ENCODE measurements at regions not wholly inside any gene's neighbourhood (a gene's known extent, or its start where the extent isn't known, plus 50 kb on each side); places are given as distances from the start of the nearest gene placed in this dataset.

DNA sequence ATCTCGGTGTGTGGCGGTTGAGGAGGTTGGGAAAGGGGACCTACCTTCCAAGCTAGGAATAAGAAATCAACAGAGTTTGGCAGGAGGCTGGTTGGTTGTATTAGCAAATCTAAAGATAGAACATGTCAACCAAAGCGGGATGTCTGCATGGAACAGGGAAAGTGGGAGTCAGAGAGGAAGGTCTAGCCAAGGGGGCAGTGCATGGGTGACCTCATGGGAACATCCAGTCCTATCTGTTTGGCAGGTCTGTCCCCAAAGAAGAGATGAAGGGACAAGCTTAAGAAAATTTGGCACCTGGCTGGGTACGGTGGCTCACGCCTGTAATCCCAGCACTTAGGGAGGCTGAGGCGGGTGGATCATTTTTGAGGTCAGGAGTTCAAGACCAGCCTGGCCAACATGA lies 118.7 kb upstream of the TSC22D1 start:
- Histone ChIP-seq H3K4me2 (ENCODE audit: insufficient read depth, low read length) (no peak overlapping the region), H3K27me3 (ENCODE audit: control insufficient read depth in 2 of 2, insufficient read depth in 2 of 2, low read length in 2 of 2) (peaks cover 0 to 5% of the 10 kb centered on the region in 2 experiments; a peak in 1 of 5 replicates), H3K9me3 (replicated peaks; ENCODE audit: control insufficient read depth, insufficient read depth, low read depth, low read length) (no peaks in the 10 kb centered on the region), H2AFZ (ENCODE audit: low read depth, low read length) (no peak overlapping the region), H3K36me3 (ENCODE audit: control insufficient read depth, insufficient read depth, low read length) (no peaks in the 10 kb centered on the region), H3K79me2 (ENCODE audit: control insufficient read depth, insufficient read depth, low read length) (no peaks in the 10 kb centered on the region), H3K27ac (ENCODE audit: extremely low read depth, low read depth, low read length) (no peak overlapping the region), H3K9me1 (ENCODE audit: control insufficient read depth, insufficient read depth, low read length) (no peaks in the 10 kb centered on the region), H3K4me3 (no peak overlapping the region), H4K20me1 (replicated peaks; ENCODE audit: control insufficient read depth, insufficient read depth, low read length) (no peaks in the 10 kb centered on the region), H3K4me1 (replicated peaks in 1 of 2; ENCODE audit: control insufficient read depth in 2 of 2, insufficient read depth in 2 of 2, low read length in 2 of 2) (no peaks in the 10 kb centered on the region), H3K9ac (ENCODE audit: insufficient read depth in 1 of 2, low read depth in 2 of 2, low read length in 2 of 2) (no peak overlapping the region)
- no TSS peak for BruUV-seq (replicated peaks)
- DNase-seq (ENCODE audit: extremely low read depth in 1 of 4, low spot score in 3 of 4) (no peak), FAIRE-seq (no peak), ATAC-seq (no peak)
- intact Hi-C loops (cut with micrococcal nuclease) (no loop called here), in situ Hi-C loops (cut with MboI) (no loop called here)
- TF ChIP-seq ELF4 (CRISPR knock-in tag; IDR thresholded peaks at IDR 0.05): no peak
- no peak for TF ChIP-seq ZNF174 (CRISPR knock-in tag; IDR thresholded peaks at IDR 0.05)
- no peak for TF ChIP-seq TFAM (CRISPR knock-in tag; conservative IDR thresholded peaks at IDR 0.05)
- TF ChIP-seq, protein P1, sequence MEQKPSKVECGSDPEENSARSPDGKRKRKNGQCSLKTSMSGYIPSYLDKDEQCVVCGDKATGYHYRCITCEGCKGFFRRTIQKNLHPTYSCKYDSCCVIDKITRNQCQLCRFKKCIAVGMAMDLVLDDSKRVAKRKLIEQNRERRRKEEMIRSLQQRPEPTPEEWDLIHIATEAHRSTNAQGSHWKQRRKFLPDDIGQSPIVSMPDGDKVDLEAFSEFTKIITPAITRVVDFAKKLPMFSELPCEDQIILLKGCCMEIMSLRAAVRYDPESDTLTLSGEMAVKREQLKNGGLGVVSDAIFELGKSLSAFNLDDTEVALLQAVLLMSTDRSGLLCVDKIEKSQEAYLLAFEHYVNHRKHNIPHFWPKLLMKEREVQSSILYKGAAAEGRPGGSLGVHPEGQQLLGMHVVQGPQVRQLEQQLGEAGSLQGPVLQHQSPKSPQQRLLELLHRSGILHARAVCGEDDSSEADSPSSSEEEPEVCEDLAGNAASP (IDR thresholded peaks at IDR 0.05): no peak
- TF ChIP-seq SP2 (IDR thresholded peaks at IDR 0.05; ENCODE audit: extremely low read depth, low read depth, low read length, poor library complexity, severe bottlenecking): no peak
- TF ChIP-seq ZNF184 (CRISPR knock-in tag; IDR thresholded peaks at IDR 0.05): no peak
- no peak for TF ChIP-seq ZNF507 (tag; conservative IDR thresholded peaks at IDR 0.05)
- no peak for TF ChIP-seq PTRF (tag; IDR thresholded peaks at IDR 0.05)
- no peak for TF ChIP-seq TEAD2 (tag; IDR thresholded peaks at IDR 0.05)
- TF ChIP-seq ZNF282 (CRISPR knock-in tag; IDR thresholded peaks at IDR 0.05): no peak
- no peak for TF ChIP-seq PHTF2 (CRISPR knock-in tag; IDR thresholded peaks at IDR 0.05)
- no peak for TF ChIP-seq ZNF140 (CRISPR knock-in tag; IDR thresholded peaks at IDR 0.05)
- TF ChIP-seq SNRNP70 (optimal IDR thresholded peaks at IDR 0.05; ENCODE audit: low read depth, low read length): no peak
- no peak for TF ChIP-seq HNRNPH1 (optimal IDR thresholded peaks at IDR 0.05; ENCODE audit: low read depth, low read length)
- no peak for TF ChIP-seq ZNF253 (CRISPR knock-in tag; conservative IDR thresholded peaks at IDR 0.05)
- 2% methylated on average over 5 of the region's 6 CpGs for WGBS (ENCODE audit: insufficient coverage, low coverage, missing lambda C conversion rate)
- ChIA-PET POLR2A (no interaction called here), CTCF (ENCODE audit: low intra/inter-chr PET ratio) (no interaction called here)
